ENCODE measurements at regions not wholly inside any gene's neighbourhood (a gene's known extent, or its start where the extent isn't known, plus 50 kb on each side); places are given as distances from the start of the nearest gene placed in this dataset.

DNA sequence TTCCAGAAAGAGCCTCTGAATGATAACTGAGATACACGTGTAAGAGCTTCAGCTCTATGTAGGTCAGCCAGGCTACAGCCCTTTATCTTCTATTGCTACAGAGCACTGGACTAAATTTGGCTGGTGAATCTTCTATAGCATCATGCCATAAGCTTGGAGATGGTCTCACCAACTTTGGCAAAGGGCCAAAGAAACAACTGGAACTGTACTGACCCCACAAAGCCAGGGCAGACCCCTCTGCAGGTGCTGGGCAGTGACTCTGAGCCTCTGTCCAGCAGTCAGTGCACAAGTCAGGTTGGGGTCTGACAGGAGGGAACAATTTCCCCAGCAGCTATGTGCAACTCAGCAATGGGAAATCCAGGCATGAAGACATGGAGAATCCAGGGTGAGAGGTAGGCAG is 57.8 kb upstream of the NFASC start:
- Mint-ChIP-seq H3K4me3 (no peak overlapping the region), H3K27me3 (peaks cover 56% of the 10 kb centered on the region), H3K4me1 (no peaks in the 10 kb centered on the region), H3K9me3 (no peaks in the 10 kb centered on the region), H3K36me3 (ENCODE audit: insufficient read depth) (no peaks in the 10 kb centered on the region), H3K27ac (ENCODE audit: low read depth) (no peak overlapping the region)
- no peak for ATAC-seq (replicated peaks; ENCODE audit: extremely low read depth, poor library complexity, severe bottlenecking)
- no peak for DNase-seq (ENCODE audit: low spot score in 2 of 2)

DNA sequence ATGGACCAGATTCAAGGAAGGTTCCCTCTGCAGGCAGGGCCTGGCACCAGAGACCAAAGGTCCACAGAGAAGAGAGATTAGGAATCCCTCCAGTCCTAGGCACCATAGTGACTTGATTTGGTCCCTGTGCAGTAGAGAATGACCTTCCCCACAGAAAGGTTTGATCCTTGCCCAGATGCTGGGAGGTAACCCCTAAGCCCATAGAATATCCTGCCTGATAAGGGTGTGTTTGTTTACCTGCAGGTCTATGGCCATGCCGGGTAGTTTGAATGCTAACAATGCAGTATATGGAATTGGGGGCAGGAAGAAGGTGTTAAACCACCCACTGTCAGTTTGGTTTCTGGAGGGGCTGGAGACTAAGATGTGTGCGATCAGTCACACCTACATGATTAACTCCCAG is 57.1 kb upstream of the NFASC start:
- Mint-ChIP-seq H3K27ac (ENCODE audit: low read depth) (no peak overlapping the region), H3K9me3 (no peaks in the 10 kb centered on the region), H3K27me3 (peaks cover 63% of the 10 kb centered on the region), H3K4me1 (no peaks in the 10 kb centered on the region), H3K4me3 (no peak overlapping the region), H3K36me3 (ENCODE audit: insufficient read depth) (no peaks in the 10 kb centered on the region)
- DNase-seq (ENCODE audit: low spot score in 2 of 2) (no peak), ATAC-seq (replicated peaks; ENCODE audit: extremely low read depth, poor library complexity, severe bottlenecking) (no peak)

DNA sequence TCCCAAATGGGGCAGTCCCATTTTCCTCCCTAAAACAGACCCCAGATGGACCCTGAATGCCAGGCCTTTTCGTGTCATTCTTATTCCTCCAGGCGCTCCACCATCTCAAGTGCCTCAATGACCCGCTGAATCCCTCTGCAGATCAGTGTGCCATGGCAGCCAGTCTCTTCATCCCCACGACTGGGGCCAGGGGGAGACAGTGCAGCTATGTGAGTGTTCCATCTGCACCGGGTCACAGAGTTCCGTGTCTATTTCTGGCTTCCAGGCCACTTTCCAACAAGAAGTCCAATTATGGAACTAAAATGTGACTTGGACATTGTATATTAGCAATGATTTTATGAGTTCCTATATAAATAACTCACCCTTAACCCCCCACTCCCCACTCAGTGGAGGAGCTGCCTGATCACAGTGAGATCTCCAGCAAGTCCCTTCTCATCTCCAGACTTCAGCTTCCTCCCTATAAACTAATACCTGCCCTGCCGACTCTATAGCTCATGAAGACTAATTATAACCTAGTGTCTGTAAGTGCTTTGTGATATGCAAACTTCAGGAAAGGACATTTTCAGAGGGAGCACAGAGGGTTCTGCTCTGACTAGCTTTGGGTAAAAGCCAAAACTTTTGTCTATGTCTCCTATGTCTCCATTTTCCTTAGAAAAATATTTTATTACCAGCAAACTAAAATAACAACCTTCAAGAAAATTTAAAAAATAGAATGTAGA is 56.3 kb upstream of the NFASC start:
- Mint-ChIP-seq H3K9me3 (no peaks in the 10 kb centered on the region), H3K36me3 (ENCODE audit: insufficient read depth) (no peaks in the 10 kb centered on the region), H3K4me3 (no peak overlapping the region), H3K4me1 (no peaks in the 10 kb centered on the region), H3K27me3 (peaks cover 64% of the 10 kb centered on the region), H3K27ac (ENCODE audit: low read depth) (no peak overlapping the region)
- DNase-seq (ENCODE audit: low spot score in 2 of 2) (no peak), ATAC-seq (replicated peaks; ENCODE audit: extremely low read depth, poor library complexity, severe bottlenecking) (no peak)

DNA sequence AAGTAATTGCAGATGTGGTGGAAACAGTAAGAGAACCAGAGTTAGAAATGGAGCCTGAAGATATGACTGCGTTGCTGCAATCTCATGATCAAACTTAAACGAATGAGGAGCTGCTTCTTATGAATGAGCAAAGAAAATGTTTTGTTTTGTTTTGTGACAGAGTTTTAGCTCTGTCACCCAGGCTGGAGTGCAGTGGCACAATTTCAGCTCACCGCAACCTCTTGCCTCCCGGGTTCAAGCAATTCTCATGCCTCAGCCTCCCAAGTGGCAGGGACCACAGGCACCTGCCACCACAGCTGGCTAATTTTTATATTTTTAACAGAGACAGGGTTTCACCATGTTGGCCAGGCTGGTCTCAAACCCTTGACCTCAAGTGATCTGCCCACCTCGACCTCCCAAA is 53.3 kb upstream of the NFASC start:
- Mint-ChIP-seq H3K27ac (ENCODE audit: low read depth) (no peak overlapping the region), H3K4me3 (no peak overlapping the region), H3K4me1 (no peaks in the 10 kb centered on the region), H3K36me3 (ENCODE audit: insufficient read depth) (no peaks in the 10 kb centered on the region), H3K9me3 (no peaks in the 10 kb centered on the region), H3K27me3 (peaks cover 53% of the 10 kb centered on the region)
- DNase-seq (ENCODE audit: low spot score in 2 of 2): no peak
- ATAC-seq (replicated peaks; ENCODE audit: extremely low read depth, poor library complexity, severe bottlenecking): no peak

DNA sequence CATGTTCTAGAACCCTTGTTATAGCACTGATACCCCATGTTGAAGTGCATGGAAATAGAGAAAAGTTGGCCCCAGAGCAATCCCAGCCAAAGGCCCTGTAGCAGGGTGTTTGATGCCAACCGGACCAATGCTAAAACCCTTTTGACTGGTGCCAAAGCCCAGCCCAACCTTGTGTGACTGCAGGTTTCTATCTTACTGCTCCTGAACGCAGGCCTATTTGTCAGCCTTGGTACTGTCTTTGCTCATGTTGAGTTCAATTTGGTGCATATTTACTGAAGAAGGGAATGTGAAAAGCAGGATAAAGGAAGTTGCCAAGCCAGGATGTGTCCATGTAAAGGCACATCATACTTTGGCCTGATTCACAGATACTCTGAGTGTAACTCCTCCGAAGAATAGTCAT is 51.7 kb upstream of the NFASC start:
- H3K27me3 Mint-ChIP-seq: peaks cover 44% of the 10 kb centered on the region
- H3K27ac Mint-ChIP-seq (ENCODE audit: low read depth): no peak overlapping the region
- no peak for DNase-seq (ENCODE audit: low spot score in 2 of 2)
- no peaks in the 10 kb centered on the region for H3K4me1 Mint-ChIP-seq
- H3K36me3 Mint-ChIP-seq (ENCODE audit: insufficient read depth): no peaks in the 10 kb centered on the region
- no peak for ATAC-seq (replicated peaks; ENCODE audit: extremely low read depth, poor library complexity, severe bottlenecking)
- no peaks in the 10 kb centered on the region for H3K9me3 Mint-ChIP-seq
- H3K4me3 Mint-ChIP-seq: no peak overlapping the region

DNA sequence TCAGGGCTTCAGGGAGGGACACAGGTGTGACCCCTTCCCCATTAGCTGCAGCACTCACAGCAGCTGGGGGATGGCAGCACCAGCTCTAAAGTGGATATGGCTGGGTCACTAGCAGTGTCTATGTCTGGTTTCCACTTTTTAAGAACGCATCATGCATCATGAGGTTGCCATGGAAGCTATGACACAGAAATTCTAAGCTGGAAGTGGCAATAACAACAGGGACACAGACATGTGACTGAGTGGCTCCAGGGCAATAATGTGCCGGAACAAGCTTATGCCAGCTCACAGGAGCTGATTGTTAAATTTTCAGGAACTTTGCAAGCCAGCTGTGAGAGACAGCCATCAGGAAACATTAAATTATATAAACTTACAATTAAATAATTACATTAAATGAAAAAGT is 51.2 kb upstream of the NFASC start:
- Mint-ChIP-seq H3K27ac (ENCODE audit: low read depth) (no peak overlapping the region), H3K36me3 (ENCODE audit: insufficient read depth) (no peaks in the 10 kb centered on the region), H3K4me1 (no peaks in the 10 kb centered on the region), H3K27me3 (peaks cover 39% of the 10 kb centered on the region), H3K4me3 (no peak overlapping the region), H3K9me3 (no peaks in the 10 kb centered on the region)
- ATAC-seq (replicated peaks; ENCODE audit: extremely low read depth, poor library complexity, severe bottlenecking): no peak
- no peak for DNase-seq (ENCODE audit: low spot score in 2 of 2)
